Activated naive CD4-positive, alpha-beta T cell treated with anti-CD3 and anti-CD28 coated beads, Interleukin-2, amount 50 U/mL, for 24 hours (primary cell): ENCODE measurements at regions not wholly inside any gene's neighbourhood (a gene's known extent, or its start where the extent isn't known, plus 50 kb on each side); places are given as distances from the start of the nearest gene placed in this dataset.
"Not testable (repeated sequence)": the region's sequence is repeated elsewhere in the genome, so short reads cannot be mapped to it uniquely, and the experiment has no call there.

Experiments used
- H3K27ac Mint-ChIP-seq: one replicate; pipeline ENCODE4 v1.8.0; 2021; ENCODE audit warnings: mild to moderate bottlenecking, mixed read lengths
- H3K27me3 Mint-ChIP-seq: one replicate; pipeline ENCODE4 v1.8.0; 2021; ENCODE audit warnings: mixed read lengths
- H3K36me3 Mint-ChIP-seq: one replicate; pipeline ENCODE4 v1.8.0; 2021; ENCODE audit warnings: mixed read lengths
- H3K4me1 Mint-ChIP-seq: one replicate; pipeline ENCODE4 v1.8.0; 2021; ENCODE audit warnings: mixed read lengths
- H3K4me3 Mint-ChIP-seq: one replicate; pipeline ENCODE4 v1.8.0; 2021; ENCODE audit warnings: mild to moderate bottlenecking, mixed read lengths
- H3K9me3 Mint-ChIP-seq: one replicate; pipeline ENCODE4 v1.8.0; 2021; ENCODE audit warnings: mixed read lengths

GRCh38 chr5:60503771-60504170 is 196.2 kb downstream of the DEPDC1B start:
- Mint-ChIP-seq H3K27ac (no peak overlapping the region), H3K9me3 (no peaks in the 10 kb centered on the region), H3K4me3 (no peak overlapping the region), H3K36me3 (no peaks in the 10 kb centered on the region), H3K27me3 (no peaks in the 10 kb centered on the region), H3K4me1 (no peaks in the 10 kb centered on the region)

DNA sequence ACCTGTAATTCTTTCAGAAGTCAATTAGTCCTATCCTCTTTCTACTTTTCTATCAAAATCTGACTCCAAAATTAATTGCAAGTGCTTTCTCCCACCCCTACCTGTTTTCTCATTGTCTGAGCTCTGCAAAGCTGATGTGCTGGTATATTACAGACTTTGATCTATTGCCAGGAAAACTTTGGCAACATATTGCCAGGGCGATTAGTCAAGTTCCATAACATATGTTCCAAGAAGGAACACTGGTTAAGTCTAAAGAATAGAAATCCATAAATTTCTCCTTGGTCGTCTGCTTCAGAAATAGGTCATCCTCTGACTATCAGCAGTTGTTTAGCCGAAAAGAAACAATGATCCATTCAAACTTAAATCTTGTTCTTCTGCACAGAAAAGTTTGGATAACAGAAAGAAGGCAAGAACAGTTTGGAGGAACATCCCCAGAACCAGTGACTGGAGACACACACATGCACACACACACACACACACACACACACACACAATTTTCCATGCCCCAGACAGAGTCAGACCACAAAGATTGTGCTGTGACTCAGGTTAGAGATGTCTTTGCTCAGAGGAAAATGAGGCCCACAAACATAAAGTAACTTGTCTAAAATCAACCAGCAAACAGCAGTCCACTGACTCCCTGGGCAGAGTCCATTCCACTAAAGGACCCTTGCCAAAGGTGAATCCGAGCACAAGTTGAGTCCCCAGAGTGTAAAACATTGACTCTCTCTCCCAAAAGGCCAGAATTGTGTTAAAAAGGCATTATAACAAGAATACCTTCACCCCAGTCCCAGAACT is 202.1 kb downstream of the DEPDC1B start:
- H3K4me1 Mint-ChIP-seq, result no peaks in the 10 kb centered on the region
- H3K4me3 Mint-ChIP-seq, result no peak overlapping the region
- no peaks in the 10 kb centered on the region for H3K27me3 Mint-ChIP-seq
- H3K27ac Mint-ChIP-seq, result no peak overlapping the region
- H3K9me3 Mint-ChIP-seq, result peaks cover 4% of the 10 kb centered on the region
- no peaks in the 10 kb centered on the region for H3K36me3 Mint-ChIP-seq

DNA sequence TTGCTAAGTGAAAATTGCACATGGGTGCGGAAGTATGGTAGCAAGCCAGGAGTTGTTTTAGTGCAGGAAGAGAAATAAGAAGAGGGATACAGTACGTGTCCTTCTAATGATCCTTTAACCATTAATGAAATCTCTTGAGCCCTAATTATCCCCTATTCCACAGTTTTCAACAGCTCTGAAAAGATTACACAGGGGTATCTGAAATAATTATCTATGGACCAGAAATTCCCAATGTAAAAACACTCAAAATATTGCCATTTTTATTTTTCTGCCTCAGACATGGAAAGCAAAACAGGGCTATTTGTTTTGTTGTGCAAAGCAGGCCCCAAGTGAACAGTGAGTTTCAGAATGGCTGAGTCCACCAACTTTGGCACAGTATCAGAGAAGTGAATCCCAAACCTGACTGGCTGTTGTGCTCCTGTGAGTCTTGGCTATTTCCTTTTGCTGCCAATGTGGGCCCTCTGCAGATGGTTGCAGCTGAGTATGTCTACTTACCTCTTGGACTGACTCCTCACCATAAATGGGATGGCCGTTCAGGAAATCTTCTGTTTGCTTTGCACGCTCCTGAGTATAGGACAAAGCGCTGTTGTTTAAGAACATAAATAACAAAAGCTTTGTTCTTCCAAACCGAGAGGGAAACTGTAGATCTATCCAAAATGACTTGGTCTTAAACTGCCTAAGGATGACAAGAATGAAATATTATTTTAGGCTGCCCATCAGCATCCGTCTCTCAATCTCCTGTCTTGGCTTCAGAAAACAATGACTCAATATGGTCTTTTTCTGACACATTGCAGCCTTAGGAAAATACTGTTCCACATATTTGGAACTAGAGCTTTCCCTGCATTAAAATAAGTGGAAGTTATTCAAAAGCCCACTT is 204.1 kb downstream of the DEPDC1B start:
- H3K4me1 Mint-ChIP-seq, result no peaks in the 10 kb centered on the region
- H3K36me3 Mint-ChIP-seq, result no peaks in the 10 kb centered on the region
- peaks cover 4% of the 10 kb centered on the region for H3K9me3 Mint-ChIP-seq
- no peak overlapping the region for H3K27ac Mint-ChIP-seq
- no peak overlapping the region for H3K4me3 Mint-ChIP-seq
- H3K27me3 Mint-ChIP-seq, result no peaks in the 10 kb centered on the region

DNA sequence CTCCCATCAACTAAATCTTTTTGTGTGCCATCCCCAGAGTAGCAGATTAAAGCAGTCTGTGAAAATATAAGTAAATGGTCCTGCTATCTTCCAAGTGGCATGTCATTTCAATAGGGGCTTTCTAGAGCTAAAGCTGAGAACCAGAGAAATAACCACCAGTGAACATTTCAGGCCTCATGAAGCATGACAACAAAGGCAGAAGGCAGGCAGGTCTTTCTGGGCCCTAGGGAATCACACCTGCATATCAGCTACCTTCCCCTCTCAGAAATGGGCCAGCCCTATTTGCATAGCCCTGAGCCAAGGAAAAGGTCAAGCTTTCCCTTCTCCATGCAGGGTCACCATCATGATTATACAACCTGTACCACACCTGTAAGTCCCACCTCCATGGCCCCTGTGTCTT is 205.3 kb downstream of the DEPDC1B start:
- H3K9me3 Mint-ChIP-seq, result peaks cover 4% of the 10 kb centered on the region
- H3K27ac Mint-ChIP-seq, result no peak overlapping the region
- no peaks in the 10 kb centered on the region for H3K4me1 Mint-ChIP-seq
- H3K36me3 Mint-ChIP-seq, result no peaks in the 10 kb centered on the region
- no peak overlapping the region for H3K4me3 Mint-ChIP-seq
- no peaks in the 10 kb centered on the region for H3K27me3 Mint-ChIP-seq

GRCh38 chr5:60494144-60494543 is 205.8 kb downstream of the DEPDC1B start:
- Mint-ChIP-seq H3K9me3 (peaks cover 4% of the 10 kb centered on the region), H3K4me3 (no peak overlapping the region), H3K27ac (no peak overlapping the region), H3K27me3 (no peaks in the 10 kb centered on the region), H3K4me1 (no peaks in the 10 kb centered on the region), H3K36me3 (no peaks in the 10 kb centered on the region)

DNA sequence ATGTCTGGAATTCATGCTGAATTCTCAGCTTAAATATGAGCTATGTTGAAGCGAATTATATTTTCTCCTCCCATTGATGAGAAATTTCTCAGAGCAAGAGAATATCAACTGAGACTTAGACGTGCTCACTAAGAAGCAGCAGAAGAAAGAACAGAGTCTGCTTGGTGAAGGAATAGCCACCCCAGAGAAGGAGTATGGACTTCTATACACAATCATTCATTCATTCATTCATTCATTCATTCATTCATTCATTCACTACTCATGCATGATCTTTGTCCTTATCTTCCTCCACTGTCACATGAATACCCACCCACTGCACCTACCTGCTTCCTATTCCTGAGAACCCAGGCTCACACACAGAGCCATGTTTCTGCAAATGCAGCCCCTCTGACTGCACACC is 206.6 kb downstream of the DEPDC1B start:
- peaks cover 4% of the 10 kb centered on the region for H3K9me3 Mint-ChIP-seq
- H3K27ac Mint-ChIP-seq, result no peak overlapping the region
- no peaks in the 10 kb centered on the region for H3K4me1 Mint-ChIP-seq
- H3K36me3 Mint-ChIP-seq, result no peaks in the 10 kb centered on the region
- no peak overlapping the region for H3K4me3 Mint-ChIP-seq
- H3K27me3 Mint-ChIP-seq, result no peaks in the 10 kb centered on the region

- Mint-ChIP-seq H3K9me3 (peaks cover 4% of the 10 kb centered on the region), H3K27ac (no peak overlapping the region), H3K36me3 (no peaks in the 10 kb centered on the region), H3K27me3 (no peaks in the 10 kb centered on the region), H3K4me3 (no peak overlapping the region), H3K4me1 (no peaks in the 10 kb centered on the region)
These were observed 207.0 kb downstream of the DEPDC1B start for GRCh38 chr5:60492958-60493357.

- H3K4me1 Mint-ChIP-seq, H3K4me3 Mint-ChIP-seq, H3K27ac Mint-ChIP-seq, H3K27me3 Mint-ChIP-seq, H3K36me3 Mint-ChIP-seq, H3K9me3 Mint-ChIP-seq: not testable (repeated sequence)
These were observed 207.6 kb downstream of the DEPDC1B start for GRCh38 chr5:60492358-60492757.

- Mint-ChIP-seq H3K9me3 (no peaks in the 10 kb centered on the region), H3K4me3 (no peak overlapping the region), H3K36me3 (no peaks in the 10 kb centered on the region), H3K27ac (no peak overlapping the region), H3K27me3 (no peaks in the 10 kb centered on the region), H3K4me1 (no peaks in the 10 kb centered on the region)
These were observed 209.3 kb downstream of the DEPDC1B start for GRCh38 chr5:60490597-60491166.

GRCh38 chr5:60489856-60490255 is 210.1 kb downstream of the DEPDC1B start:
- Mint-ChIP-seq H3K4me1 (no peaks in the 10 kb centered on the region), H3K36me3 (no peaks in the 10 kb centered on the region), H3K27me3 (no peaks in the 10 kb centered on the region), H3K9me3 (no peaks in the 10 kb centered on the region), H3K27ac (no peak overlapping the region), H3K4me3 (no peak overlapping the region)

- no peaks in the 10 kb centered on the region for H3K4me1 Mint-ChIP-seq
- H3K9me3 Mint-ChIP-seq, result no peaks in the 10 kb centered on the region
- H3K4me3 Mint-ChIP-seq, result no peak overlapping the region
- H3K27ac Mint-ChIP-seq, result no peak overlapping the region
- no peaks in the 10 kb centered on the region for H3K36me3 Mint-ChIP-seq
- no peaks in the 10 kb centered on the region for H3K27me3 Mint-ChIP-seq
These were observed 210.6 kb downstream of the DEPDC1B start for GRCh38 chr5:60489377-60489776.

DNA sequence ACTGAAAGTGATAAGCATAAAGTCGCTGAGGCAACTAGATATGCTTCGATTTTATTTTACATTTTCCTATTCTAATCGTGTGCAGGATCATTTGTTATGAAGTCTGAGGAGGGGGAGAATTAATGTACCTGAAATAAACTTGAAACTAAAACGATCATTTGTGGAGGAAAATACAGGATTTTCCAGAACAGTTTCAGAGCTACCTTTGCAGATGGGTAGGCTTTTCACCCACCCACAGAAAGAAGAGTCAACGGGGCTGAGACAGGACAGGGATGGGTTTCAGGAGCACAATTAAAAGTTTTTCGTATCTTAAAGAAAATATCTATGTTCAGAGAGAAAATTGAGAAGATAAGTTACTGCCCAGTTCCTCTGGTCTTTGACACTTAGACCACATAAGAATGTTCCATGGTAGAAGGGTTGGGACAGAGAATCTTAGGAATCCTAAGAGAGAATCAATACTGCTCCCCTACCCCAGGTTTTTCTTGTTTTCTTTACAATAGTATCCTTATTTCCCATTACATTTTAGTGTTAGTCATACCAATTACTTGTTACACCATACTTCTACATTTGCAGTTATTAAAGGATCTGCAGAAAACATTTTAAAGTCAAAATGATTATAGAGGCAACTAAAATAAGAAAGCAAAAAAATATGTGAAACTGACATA is 211.4 kb downstream of the DEPDC1B start:
- no peaks in the 10 kb centered on the region for H3K4me1 Mint-ChIP-seq
- H3K36me3 Mint-ChIP-seq, result no peaks in the 10 kb centered on the region
- H3K27ac Mint-ChIP-seq, result no peak overlapping the region
- no peaks in the 10 kb centered on the region for H3K27me3 Mint-ChIP-seq
- no peaks in the 10 kb centered on the region for H3K9me3 Mint-ChIP-seq
- H3K4me3 Mint-ChIP-seq, result no peak overlapping the region

GRCh38 chr5:60487885-60488442 is 212.0 kb downstream of the DEPDC1B start:
- no peaks in the 10 kb centered on the region for H3K27me3 Mint-ChIP-seq
- no peak overlapping the region for H3K27ac Mint-ChIP-seq
- no peaks in the 10 kb centered on the region for H3K4me1 Mint-ChIP-seq
- H3K36me3 Mint-ChIP-seq, result no peaks in the 10 kb centered on the region
- no peak overlapping the region for H3K4me3 Mint-ChIP-seq
- no peaks in the 10 kb centered on the region for H3K9me3 Mint-ChIP-seq

GRCh38 chr5:60487476-60487875 is 212.5 kb downstream of the DEPDC1B start:
- H3K27me3 Mint-ChIP-seq, result no peaks in the 10 kb centered on the region
- no peaks in the 10 kb centered on the region for H3K4me1 Mint-ChIP-seq
- H3K36me3 Mint-ChIP-seq, result no peaks in the 10 kb centered on the region

DNA sequence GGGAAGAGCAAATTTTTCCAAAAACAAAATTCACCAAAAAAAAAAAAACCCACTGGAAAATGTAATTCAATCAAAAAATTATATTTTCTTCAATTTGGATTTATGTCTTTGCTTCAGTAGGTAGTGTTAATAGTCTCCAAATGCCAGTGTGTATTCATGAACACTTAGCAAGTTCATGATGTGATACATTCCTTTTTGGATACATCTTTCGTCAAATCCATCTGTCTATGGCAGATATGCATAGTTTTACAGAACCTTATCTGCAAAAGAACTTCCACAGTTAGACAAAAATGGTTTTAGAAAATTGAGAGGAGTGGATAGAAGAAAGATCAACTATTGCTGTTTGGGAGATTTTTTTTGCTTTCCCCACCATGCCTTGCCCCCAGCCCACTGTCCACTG is 214.6 kb downstream of the DEPDC1B start:
- Mint-ChIP-seq H3K36me3 (no peaks in the 10 kb centered on the region), H3K27me3 (no peaks in the 10 kb centered on the region), H3K9me3 (no peaks in the 10 kb centered on the region), H3K4me3 (no peak overlapping the region), H3K27ac (no peak overlapping the region), H3K4me1 (no peaks in the 10 kb centered on the region)

More at GRCh38 chr5:60487476-60487875, 212.5 kb downstream of the DEPDC1B start:
- H3K27ac Mint-ChIP-seq, result no peak overlapping the region
- H3K9me3 Mint-ChIP-seq, result no peaks in the 10 kb centered on the region
- no peak overlapping the region for H3K4me3 Mint-ChIP-seq
